ENCODE measurements at regions not wholly inside any gene's neighbourhood (a gene's known extent, or its start where the extent isn't known, plus 50 kb on each side); places are given as distances from the start of the nearest gene placed in this dataset.

GRCh38 chr11:91046261-91046660, 823.4 kb upstream of the CHORDC1 start:
- DNase-seq = no peak
- no peak overlapping the region for H3K9ac ChIP-seq
- no peaks in the 10 kb centered on the region for H4K20me1 ChIP-seq (ENCODE audit: insufficient read depth)
- H2AFZ ChIP-seq (ENCODE audit: low read depth) = no peak overlapping the region
- TF ChIP-seq ZBTB33 (IDR thresholded peaks at IDR 0.05; ENCODE audit: borderline replicate concordance, low read depth) (no peak), RCOR1 (IDR thresholded peaks at IDR 0.05; ENCODE audit: low read length) (no peak), TAF1 (IDR thresholded peaks at IDR 0.05; ENCODE audit: borderline replicate concordance, low read depth, low read length) (no peak), POLR2AphosphoS5 (IDR thresholded peaks at IDR 0.05; ENCODE audit: low read depth, low read length) (no peak), GABPA (IDR thresholded peaks at IDR 0.05; ENCODE audit: low read depth) (no peak), RXRA (IDR thresholded peaks at IDR 0.05; ENCODE audit: borderline replicate concordance, low read depth) (no peak), SMC3 (IDR thresholded peaks at IDR 0.05; ENCODE audit: low read depth, low read length) (no peak)
- TF ChIP-seq, protein P1, sequence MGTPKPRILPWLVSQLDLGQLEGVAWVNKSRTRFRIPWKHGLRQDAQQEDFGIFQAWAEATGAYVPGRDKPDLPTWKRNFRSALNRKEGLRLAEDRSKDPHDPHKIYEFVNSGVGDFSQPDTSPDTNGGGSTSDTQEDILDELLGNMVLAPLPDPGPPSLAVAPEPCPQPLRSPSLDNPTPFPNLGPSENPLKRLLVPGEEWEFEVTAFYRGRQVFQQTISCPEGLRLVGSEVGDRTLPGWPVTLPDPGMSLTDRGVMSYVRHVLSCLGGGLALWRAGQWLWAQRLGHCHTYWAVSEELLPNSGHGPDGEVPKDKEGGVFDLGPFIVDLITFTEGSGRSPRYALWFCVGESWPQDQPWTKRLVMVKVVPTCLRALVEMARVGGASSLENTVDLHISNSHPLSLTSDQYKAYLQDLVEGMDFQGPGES (IDR thresholded peaks at IDR 0.05; ENCODE audit: low read depth, low read length) = no peak
- TF ChIP-seq, protein P2, sequence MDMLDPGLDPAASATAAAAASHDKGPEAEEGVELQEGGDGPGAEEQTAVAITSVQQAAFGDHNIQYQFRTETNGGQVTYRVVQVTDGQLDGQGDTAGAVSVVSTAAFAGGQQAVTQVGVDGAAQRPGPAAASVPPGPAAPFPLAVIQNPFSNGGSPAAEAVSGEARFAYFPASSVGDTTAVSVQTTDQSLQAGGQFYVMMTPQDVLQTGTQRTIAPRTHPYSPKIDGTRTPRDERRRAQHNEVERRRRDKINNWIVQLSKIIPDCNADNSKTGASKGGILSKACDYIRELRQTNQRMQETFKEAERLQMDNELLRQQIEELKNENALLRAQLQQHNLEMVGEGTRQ (IDR thresholded peaks at IDR 0.05; ENCODE audit: borderline replicate concordance, low read depth, low read length) = no peak
- POLR2A ChIA-PET = no interaction called here
- H3K4me2 ChIP-seq = no peak overlapping the region
- no peaks in the 10 kb centered on the region for H3K9me2 ChIP-seq
- H3K79me2 ChIP-seq (ENCODE audit: insufficient read depth) = no peaks in the 10 kb centered on the region
- no peaks in the 10 kb centered on the region for H3K4me1 ChIP-seq (ENCODE audit: control insufficient read depth in 1 of 2, insufficient read depth in 2 of 2, low read depth in 1 of 2, low read length in 1 of 2)
- H3K27ac ChIP-seq (ENCODE audit: low read depth in 2 of 2, low read length in 1 of 2) = no peak overlapping the region
- H3K9me3 ChIP-seq = no peaks in the 10 kb centered on the region
- CTCF ChIA-PET = no interaction called here
- H3F3A ChIP-seq (replicated peaks; ENCODE audit: insufficient read depth) = no peaks in the 10 kb centered on the region
- H3K4me3 ChIP-seq (ENCODE audit: low read depth in 2 of 2, low read length in 1 of 2) = no peak overlapping the region
- no peaks in the 10 kb centered on the region for H3K36me3 ChIP-seq (replicated peaks in 1 of 2; ENCODE audit: control insufficient read depth in 1 of 2, insufficient read depth in 2 of 2, low read length in 1 of 2)
- H3K27me3 ChIP-seq (ENCODE audit: insufficient read depth) = no peaks in the 10 kb centered on the region
- 76% methylated on average over 6 of the region's 6 CpGs for WGBS (ENCODE audit: low lambda C conversion rate)

DNA sequence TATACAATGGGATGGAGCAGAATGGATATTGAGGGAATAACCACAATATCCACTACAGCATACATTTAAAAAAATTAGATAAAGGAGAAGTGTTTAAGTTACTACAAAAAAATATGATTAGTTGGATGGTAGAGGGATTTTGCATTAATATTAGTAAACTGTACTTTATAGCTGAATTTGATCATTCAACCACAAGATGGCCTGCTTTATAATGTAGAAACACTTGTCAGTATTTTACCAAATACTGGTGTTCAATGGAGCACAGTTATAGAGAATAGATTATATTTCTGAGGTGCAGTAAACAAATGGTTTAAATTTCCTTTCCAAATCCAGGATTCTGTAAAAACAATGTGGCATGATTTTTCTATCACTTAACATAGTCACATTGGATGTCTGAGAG, 818.8 kb upstream of the CHORDC1 start:
- H3K9me3 ChIP-seq = no peaks in the 10 kb centered on the region
- H3K4me2 ChIP-seq = no peak overlapping the region
- no peaks in the 10 kb centered on the region for H3K4me1 ChIP-seq (ENCODE audit: control insufficient read depth in 1 of 2, insufficient read depth in 2 of 2, low read depth in 1 of 2, low read length in 1 of 2)
- H3K4me3 ChIP-seq (ENCODE audit: low read depth in 2 of 2, low read length in 1 of 2) = no peak overlapping the region
- ChIA-PET CTCF (interaction anchor here (1.1 to 1.2 kb wide), 3 partner anchors 15 to 473 kb away, joined by 3 read pairs; no protein-coding TSS in a partner anchor), POLR2A (no interaction called here)
- no peaks in the 10 kb centered on the region for H3K27me3 ChIP-seq (ENCODE audit: insufficient read depth)
- TF ChIP-seq CHD2 (IDR thresholded peaks at IDR 0.05; ENCODE audit: low read length, partially characterized antibody) (no peak), RAD21 (IDR thresholded peaks at IDR 0.05; ENCODE audit: low read length) (peak; percentile 50), RXRA (IDR thresholded peaks at IDR 0.05; ENCODE audit: borderline replicate concordance, low read depth) (no peak), CTCF (IDR thresholded peaks at IDR 0.05) (peak; percentile 50), MAX (IDR thresholded peaks at IDR 0.05; ENCODE audit: low read depth) (no peak)
- no peak overlapping the region for H2AFZ ChIP-seq (ENCODE audit: low read depth)
- H3K36me3 ChIP-seq (replicated peaks in 1 of 2; ENCODE audit: control insufficient read depth in 1 of 2, insufficient read depth in 2 of 2, low read length in 1 of 2) = no peaks in the 10 kb centered on the region
- H3K27ac ChIP-seq (ENCODE audit: low read depth in 2 of 2, low read length in 1 of 2) = no peak overlapping the region
- no peaks in the 10 kb centered on the region for H3K79me2 ChIP-seq (ENCODE audit: insufficient read depth)
- no peaks in the 10 kb centered on the region for H3F3A ChIP-seq (replicated peaks; ENCODE audit: insufficient read depth)
- no peak overlapping the region for H3K9ac ChIP-seq
- no peak for DNase-seq
- no peaks in the 10 kb centered on the region for H3K9me2 ChIP-seq
- H4K20me1 ChIP-seq (ENCODE audit: insufficient read depth) = no peaks in the 10 kb centered on the region

Measured in SK-N-SH (cell line).